ENCODE measurements at regions not wholly inside any gene's neighbourhood (a gene's known extent, or its start where the extent isn't known, plus 50 kb on each side); places are given as distances from the start of the nearest gene placed in this dataset.

- no peak for TF ChIP-seq CTCF (IDR thresholded peaks at IDR 0.05; ENCODE audit: insufficient read depth, low read depth, low read length)
- POLR2A ChIA-PET, result no interaction called here
- Histone ChIP-seq H3K27me3 (ENCODE audit: control insufficient read depth, insufficient read depth, low read length) (no peaks in the 10 kb centered on the region), H3K36me3 (ENCODE audit: control insufficient read depth, insufficient read depth, low read length) (no peaks in the 10 kb centered on the region), H3K4me3 (ENCODE audit: low read depth, low read length) (no peak overlapping the region)
- peak; percentile 41 for DNase-seq (ENCODE audit: low read depth)
- CTCF ChIA-PET, result no interaction called here
Measured at GRCh38 chr12:127888943-127889719, 377.8 kb upstream of the TMEM132C start.

GRCh38 chr12:127893895-127894609 is 372.9 kb upstream of the TMEM132C start:
- H3K4me3 ChIP-seq (ENCODE audit: low read depth, low read length), result no peak overlapping the region
- POLR2A ChIA-PET, result no interaction called here
- CTCF ChIA-PET, result no interaction called here
- H3K36me3 ChIP-seq (ENCODE audit: control insufficient read depth, insufficient read depth, low read length), result no peaks in the 10 kb centered on the region
- H3K27me3 ChIP-seq (ENCODE audit: control insufficient read depth, insufficient read depth, low read length), result no peaks in the 10 kb centered on the region
- DNase-seq (ENCODE audit: low read depth), result no peak
- TF ChIP-seq CTCF (IDR thresholded peaks at IDR 0.05; ENCODE audit: insufficient read depth, low read depth, low read length), result 0 out of 2 replicates have a peak, but pooled peaks have one; percentile 13

GRCh38 chr12:127896661-127897060 is 370.3 kb upstream of the TMEM132C start:
- ChIA-PET POLR2A (no interaction called here), CTCF (no interaction called here)
- Histone ChIP-seq H3K36me3 (ENCODE audit: control insufficient read depth, insufficient read depth, low read length) (no peaks in the 10 kb centered on the region), H3K27me3 (ENCODE audit: control insufficient read depth, insufficient read depth, low read length) (no peaks in the 10 kb centered on the region), H3K4me3 (ENCODE audit: low read depth, low read length) (no peak overlapping the region)
- TF ChIP-seq CTCF (IDR thresholded peaks at IDR 0.05; ENCODE audit: insufficient read depth, low read depth, low read length), result no peak
- no peak for DNase-seq (ENCODE audit: low read depth)

GRCh38 chr12:127898616-127899015 is 368.4 kb upstream of the TMEM132C start:
- H3K27me3 ChIP-seq (ENCODE audit: control insufficient read depth, insufficient read depth, low read length), result no peaks in the 10 kb centered on the region
- TF ChIP-seq CTCF (IDR thresholded peaks at IDR 0.05; ENCODE audit: insufficient read depth, low read depth, low read length), result no peak
- POLR2A ChIA-PET, result no interaction called here
- no peaks in the 10 kb centered on the region for H3K36me3 ChIP-seq (ENCODE audit: control insufficient read depth, insufficient read depth, low read length)
- no peak overlapping the region for H3K4me3 ChIP-seq (ENCODE audit: low read depth, low read length)
- DNase-seq (ENCODE audit: low read depth), result no peak
- CTCF ChIA-PET, result interaction anchor here (0.6 to 0.7 kb wide), 2 partner anchors 232 to 475 kb away, joined by 3 to 4 read pairs; no protein-coding TSS in a partner anchor

- Histone ChIP-seq H3K36me3 (ENCODE audit: control insufficient read depth, insufficient read depth, low read length) (no peaks in the 10 kb centered on the region), H3K27me3 (ENCODE audit: control insufficient read depth, insufficient read depth, low read length) (no peaks in the 10 kb centered on the region), H3K4me3 (ENCODE audit: low read depth, low read length) (no peak overlapping the region)
- no peak for TF ChIP-seq CTCF (IDR thresholded peaks at IDR 0.05; ENCODE audit: insufficient read depth, low read depth, low read length)
- ChIA-PET POLR2A (no interaction called here), CTCF (no interaction called here)
- DNase-seq (ENCODE audit: low read depth), result no peak
Measured at GRCh38 chr12:127899971-127900370, 367.0 kb upstream of the TMEM132C start.
